Activated CD4-positive, alpha-beta T cell treated with anti-CD3 and anti-CD28 coated beads, Interleukin-2, amount 50 U/mL, for 4 hours (primary cell): ENCODE measurements at regions not wholly inside any gene's neighbourhood (a gene's known extent, or its start where the extent isn't known, plus 50 kb on each side); places are given as distances from the start of the nearest gene placed in this dataset.

Experiments
- DNase-seq, 2 experiments: peaks; one replicate each; pipeline ENCODE4 v3.0.0-alpha.2; 2020

- DNase-seq = no peak
Measured at GRCh38 chr13:99125326-99125915, 75.2 kb upstream of the UBAC2 start.

GRCh38 chr13:99126821-99127220 is 73.8 kb upstream of the UBAC2 start:
- no peak for DNase-seq

- no peak for DNase-seq
Measured at GRCh38 chr13:99129050-99129449, 71.6 kb upstream of the UBAC2 start.

- DNase-seq = no peak
Measured at GRCh38 chr13:99129951-99130350, 70.7 kb upstream of the UBAC2 start.

- no peak for DNase-seq
Measured at GRCh38 chr13:99131410-99131809, 69.2 kb upstream of the UBAC2 start.

GRCh38 chr13:99132295-99132835 is 68.3 kb upstream of the UBAC2 start:
- no peak for DNase-seq

- DNase-seq = no peak
Measured at GRCh38 chr13:99133230-99133629, 67.4 kb upstream of the UBAC2 start.

GRCh38 chr13:99133848-99134247 is 66.8 kb upstream of the UBAC2 start:
- no peak for DNase-seq

- DNase-seq = no peak
Measured at GRCh38 chr13:99135591-99135990, 65.1 kb upstream of the UBAC2 start.

- no peak for DNase-seq
Measured at GRCh38 chr13:99136427-99136954, 64.2 kb upstream of the UBAC2 start.

GRCh38 chr13:99140831-99141230 is 59.8 kb upstream of the UBAC2 start:
- no peak for DNase-seq

- no peak for DNase-seq
Measured at GRCh38 chr13:99143904-99144303, 56.8 kb upstream of the UBAC2 start.

- no peak for DNase-seq
Measured at GRCh38 chr13:99144306-99144705, 56.3 kb upstream of the UBAC2 start.

- no peak for DNase-seq
Measured at GRCh38 chr13:99145461-99145860, 55.2 kb upstream of the UBAC2 start.

- no peak for DNase-seq
Measured at GRCh38 chr13:99150575-99151361, 49.9 kb upstream of the UBAC2 start.
